Endothelial cell of umbilical vein (primary cell): ENCODE measurements at regions not wholly inside any gene's neighbourhood (a gene's known extent, or its start where the extent isn't known, plus 50 kb on each side); places are given as distances from the start of the nearest gene placed in this dataset.

Experiments used
- BruUV-seq: library from RNA; stranded (reverse); fragments of 400-500 nt; replicated peaks from 2 replicates; lab custom pipeline; 2021; lab: Mats Ljungman, UMichigan
- CTCF ChIA-PET: fragments of 300-600, 350-600 bp; sonication (Branson Sonifier 250); formaldehyde crosslinking; loops from one replicate; lab custom pipeline; 2021; ENCODE audit warnings: antibody characterized with exemption, inconsistent platforms; lab: Charles Lee
- POLR2A ChIA-PET: fragments of 300-600, 350-600 bp; sonication (Branson Sonifier 250); formaldehyde crosslinking; loops from one replicate; lab custom pipeline; 2021; ENCODE audit warnings: antibody characterized with exemption, inconsistent platforms; lab: Charles Lee
- DNase-seq: peaks from one replicate; pipeline ENCODE4 v3.0.0-alpha.2; 2011; ENCODE audit warnings: low read depth, low spot score
- FAIRE-seq: peaks from 2 replicates; lab custom pipeline; 2011; peaks lifted over from hg19 to GRCh38; lab: Jason Lieb, UNC
- H2AFZ ChIP-seq: 2 replicates; pipeline ENCODE4 v1.6.0; 2012; ENCODE audit warnings: low read depth, low read length, control low read depth, inconsistent platforms
- H3K27ac ChIP-seq: 2 replicates; pipeline ENCODE4 v1.5.1; 2011; ENCODE audit warnings: low read depth, mild to moderate bottlenecking, control low read depth, low read length, moderate library complexity; ENCODE audit not compliant: insufficient read depth
- H3K27me3 ChIP-seq, 2 experiments: 2 replicates each; pipeline versions ENCODE4 v1.6.0 to v1.6.1; 2011; ENCODE audit warnings: low read length in 2 of 2, mixed read lengths in 1 of 2; ENCODE audit not compliant: control insufficient read depth in 2 of 2, insufficient read depth in 2 of 2
- H3K36me3 ChIP-seq, 2 experiments: 2 replicates in 1 of 2; 3 replicates in 1 of 2; pipeline ENCODE4 v1.5.1; 2011; ENCODE audit warnings: low read length in 2 of 2, mild to moderate bottlenecking in 1 of 2, moderate library complexity in 1 of 2; ENCODE audit not compliant: control insufficient read depth in 2 of 2, insufficient read depth in 2 of 2; ENCODE audit errors: extremely low read depth in 1 of 2
- H3K4me1 ChIP-seq: 3 replicates; pipeline ENCODE4 v1.5.1; 2011; ENCODE audit warnings: mild to moderate bottlenecking, low read length; ENCODE audit not compliant: control insufficient read depth, insufficient read depth; ENCODE audit errors: extremely low read depth
- H3K4me2 ChIP-seq: 2 replicates; pipeline ENCODE4 v1.6.1; 2011; ENCODE audit warnings: low read length, control low read depth, mixed read lengths; ENCODE audit not compliant: insufficient read depth
- H3K4me3 ChIP-seq, 3 experiments: fragments of 200-600 bp in 1 of 3; sonication (generic), shearing (Covaris generic) in 1 of 3; replicated peaks in 1 of 3; 2 replicates each; pipeline ENCODE4 v1.5.1; 2011 to 2016; ENCODE audit warnings: control low read depth in 3 of 3, low read length in 3 of 3, mild to moderate bottlenecking in 2 of 3, inconsistent platforms in 1 of 3, low read depth in 1 of 3, moderate library complexity in 1 of 3; ENCODE audit not compliant: insufficient read depth in 1 of 3
- H3K79me2 ChIP-seq: 2 replicates; pipeline ENCODE4 v1.6.0; 2012; ENCODE audit warnings: low read length, inconsistent platforms; ENCODE audit not compliant: control insufficient read depth, insufficient read depth
- H3K9ac ChIP-seq: replicated peaks from 2 replicates; pipeline ENCODE3; 2011; ENCODE audit warnings: low read length, control low read depth; ENCODE audit not compliant: insufficient read depth; ENCODE audit errors: extremely low read depth
- H3K9me1 ChIP-seq: replicated peaks from 3 replicates; pipeline ENCODE4 v1.6.0; 2011; ENCODE audit warnings: mild to moderate bottlenecking, low read length; ENCODE audit not compliant: control insufficient read depth, insufficient read depth; ENCODE audit errors: extremely low read depth
- H3K9me3 ChIP-seq: replicated peaks from 2 replicates; pipeline ENCODE4 v1.5.1; 2012; ENCODE audit warnings: low read length, inconsistent platforms; ENCODE audit not compliant: control insufficient read depth, insufficient read depth
- H4K20me1 ChIP-seq: replicated peaks from 2 replicates; pipeline ENCODE3; 2011; ENCODE audit warnings: mild to moderate bottlenecking, low read length; ENCODE audit not compliant: control insufficient read depth, insufficient read depth; ENCODE audit errors: extremely low read depth
- EZH2 ChIP-seq: IDR thresholded peaks from 2 replicates; pipeline ENCODE4 v1.6.1; 2012; ENCODE audit warnings: borderline replicate concordance, low read depth, mild to moderate bottlenecking, moderate library complexity, low read length, inconsistent platforms; ENCODE audit not compliant: severe bottlenecking
- FOS ChIP-seq: IDR thresholded peaks from 2 replicates; pipeline ENCODE4 v1.6.1; 2011; ENCODE audit warnings: mild to moderate bottlenecking, low read length, moderate library complexity, borderline replicate concordance; ENCODE audit not compliant: insufficient read depth
- GATA2 ChIP-seq: IDR thresholded peaks from 2 replicates; pipeline ENCODE4 v1.7.0; 2011; ENCODE audit warnings: low read depth, mild to moderate bottlenecking, moderate library complexity, mixed read lengths, low read length; ENCODE audit not compliant: insufficient read length, insufficient read depth
- JUN ChIP-seq: IDR thresholded peaks from 2 replicates; pipeline ENCODE4 v1.6.1; 2011; ENCODE audit warnings: borderline replicate concordance, low read depth; ENCODE audit not compliant: insufficient read length, insufficient read depth
- MYC ChIP-seq: IDR thresholded peaks from one replicate; pipeline ENCODE4 v1.6.1; 2011; ENCODE audit warnings: mild to moderate bottlenecking, low read depth, low read length
- POLR2A ChIP-seq: IDR thresholded peaks from 2 replicates; pipeline ENCODE4 v1.6.1; 2012; ENCODE audit warnings: low read depth, mild to moderate bottlenecking, control low read depth, low read length
- POLR2AphosphoS5 ChIP-seq: IDR thresholded peaks from 2 replicates; pipeline ENCODE4 v1.6.1; 2012; ENCODE audit warnings: low read depth, mild to moderate bottlenecking, control low read depth, low read length, moderate library complexity; ENCODE audit not compliant: insufficient read depth
- dilution Hi-C: fragments of 300-500 bp; cut with MboI; formaldehyde crosslinking; loops from one replicate; pipeline ENCODE4 v1.15.0; 2019; ENCODE audit warnings: low sequenced_read_pairs; ENCODE audit not compliant: extremely low pct_ligation_motif_present
- intact Hi-C: fragments of 100-400 bp; cut with micrococcal nuclease; formaldehyde crosslinking; loops from one replicate; pipeline ENCODE4 v1.10.0; 2022
- TF ChIP-seq, protein P1 (sequence below): IDR thresholded peaks from 2 replicates; pipeline ENCODE4 v1.6.1; 2011; ENCODE audit not compliant: insufficient read depth, insufficient read length
- TF ChIP-seq, protein P2 (sequence below), 2 donors: IDR thresholded peaks; 1 replicate in 1 of 2; 2 replicates in 1 of 2; pipeline ENCODE4 v1.5.1; 2011; ENCODE audit warnings: low read length in 2 of 2, mild to moderate bottlenecking in 2 of 2, moderate library complexity in 2 of 2, control low read depth in 1 of 2, inconsistent platforms in 1 of 2, low read depth in 1 of 2; ENCODE audit not compliant: insufficient read depth in 1 of 2; ENCODE audit errors: extremely low read depth in 1 of 2

DNA sequence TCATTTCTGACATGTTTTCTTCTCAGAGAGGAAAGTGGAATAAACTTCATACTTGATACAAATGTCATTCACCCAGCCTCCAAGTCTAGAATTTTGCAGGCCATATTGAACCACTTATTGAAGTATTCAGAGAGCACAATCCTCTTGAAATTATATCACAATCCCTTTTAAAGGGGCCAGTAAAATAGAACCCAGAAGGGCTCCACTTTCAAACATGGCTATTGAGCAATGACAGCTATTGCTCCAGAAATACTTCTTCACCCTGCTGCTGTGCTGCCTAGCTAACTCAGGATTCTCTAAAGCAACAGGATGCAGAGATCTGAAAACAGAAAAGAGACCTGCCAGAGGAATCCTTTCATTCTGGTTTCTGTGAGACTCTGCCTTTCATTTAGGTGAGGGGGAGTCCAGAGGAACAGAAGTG, 275.0 kb upstream of the CDH5 start:
- FAIRE-seq (no peak), DNase-seq (no peak)
- Histone ChIP-seq H2AFZ (no peak overlapping the region), H3K4me3 (no peak overlapping the region), H3K4me1 (no peaks in the 10 kb centered on the region), H3K79me2 (no peaks in the 10 kb centered on the region), H3K27ac (no peak overlapping the region), H4K20me1 (no peaks in the 10 kb centered on the region), H3K27me3 (no peaks in the 10 kb centered on the region), H3K9ac (no peak overlapping the region), H3K9me3 (no peaks in the 10 kb centered on the region), H3K4me2 (no peak overlapping the region), H3K9me1 (no peaks in the 10 kb centered on the region), H3K36me3 (no peaks in the 10 kb centered on the region)
- dilution Hi-C loops (no loop called here), intact Hi-C loops (no loop called here)
- ChIA-PET POLR2A (no interaction called here), CTCF (no interaction called here)
- TF ChIP-seq JUN (no peak), POLR2AphosphoS5 (no peak), MYC (no peak), FOS (no peak), EZH2 (no peak), POLR2A (no peak), GATA2 (no peak)
- TF ChIP-seq, protein P1, sequence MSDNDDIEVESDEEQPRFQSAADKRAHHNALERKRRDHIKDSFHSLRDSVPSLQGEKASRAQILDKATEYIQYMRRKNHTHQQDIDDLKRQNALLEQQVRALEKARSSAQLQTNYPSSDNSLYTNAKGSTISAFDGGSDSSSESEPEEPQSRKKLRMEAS = no peak
- TF ChIP-seq, protein P2, sequence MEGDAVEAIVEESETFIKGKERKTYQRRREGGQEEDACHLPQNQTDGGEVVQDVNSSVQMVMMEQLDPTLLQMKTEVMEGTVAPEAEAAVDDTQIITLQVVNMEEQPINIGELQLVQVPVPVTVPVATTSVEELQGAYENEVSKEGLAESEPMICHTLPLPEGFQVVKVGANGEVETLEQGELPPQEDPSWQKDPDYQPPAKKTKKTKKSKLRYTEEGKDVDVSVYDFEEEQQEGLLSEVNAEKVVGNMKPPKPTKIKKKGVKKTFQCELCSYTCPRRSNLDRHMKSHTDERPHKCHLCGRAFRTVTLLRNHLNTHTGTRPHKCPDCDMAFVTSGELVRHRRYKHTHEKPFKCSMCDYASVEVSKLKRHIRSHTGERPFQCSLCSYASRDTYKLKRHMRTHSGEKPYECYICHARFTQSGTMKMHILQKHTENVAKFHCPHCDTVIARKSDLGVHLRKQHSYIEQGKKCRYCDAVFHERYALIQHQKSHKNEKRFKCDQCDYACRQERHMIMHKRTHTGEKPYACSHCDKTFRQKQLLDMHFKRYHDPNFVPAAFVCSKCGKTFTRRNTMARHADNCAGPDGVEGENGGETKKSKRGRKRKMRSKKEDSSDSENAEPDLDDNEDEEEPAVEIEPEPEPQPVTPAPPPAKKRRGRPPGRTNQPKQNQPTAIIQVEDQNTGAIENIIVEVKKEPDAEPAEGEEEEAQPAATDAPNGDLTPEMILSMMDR (IDR thresholded peaks at IDR 0.05; ENCODE audit: extremely low read depth in 1 of 2, insufficient read depth in 1 of 2, low read depth in 1 of 2, low read length in 2 of 2) = no peak
- BruUV-seq = no TSS peak
